Activated T-helper 9 cell treated with anti-CD3 and anti-CD28 coated beads, Interleukin-2, amount 50 U/mL, for 16 hours (primary cell): ENCODE measurements at regions not wholly inside any gene's neighbourhood (a gene's known extent, or its start where the extent isn't known, plus 50 kb on each side); places are given as distances from the start of the nearest gene placed in this dataset.
"Not testable (repeated sequence)": the region's sequence is repeated elsewhere in the genome, so short reads cannot be mapped to it uniquely, and the experiment has no call there.

Experiments
- DNase-seq: peaks from one replicate; pipeline ENCODE4 v3.0.0-alpha.2; 2020; ENCODE audit warnings: low read depth

DNA sequence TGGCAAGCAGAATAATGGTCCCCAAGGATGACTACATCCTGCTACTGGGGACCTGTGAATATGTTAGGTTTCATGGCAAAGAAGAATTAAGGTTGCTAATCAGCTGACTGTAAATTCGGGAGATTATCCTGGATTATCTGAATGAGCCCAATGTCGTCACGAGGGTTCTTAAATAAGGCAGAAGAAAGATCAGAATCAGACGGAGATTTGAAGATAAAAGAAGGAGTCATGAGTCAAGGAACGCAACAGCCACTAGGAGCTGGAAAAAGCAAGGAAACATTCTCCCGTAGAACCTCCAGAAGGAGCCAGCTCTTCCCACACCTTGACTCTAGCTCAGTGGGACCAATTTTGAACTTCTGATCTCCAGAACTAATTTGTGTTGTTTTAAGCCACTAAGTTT is 82.9 kb upstream of the APBB1IP start:
- no peak for DNase-seq

DNA sequence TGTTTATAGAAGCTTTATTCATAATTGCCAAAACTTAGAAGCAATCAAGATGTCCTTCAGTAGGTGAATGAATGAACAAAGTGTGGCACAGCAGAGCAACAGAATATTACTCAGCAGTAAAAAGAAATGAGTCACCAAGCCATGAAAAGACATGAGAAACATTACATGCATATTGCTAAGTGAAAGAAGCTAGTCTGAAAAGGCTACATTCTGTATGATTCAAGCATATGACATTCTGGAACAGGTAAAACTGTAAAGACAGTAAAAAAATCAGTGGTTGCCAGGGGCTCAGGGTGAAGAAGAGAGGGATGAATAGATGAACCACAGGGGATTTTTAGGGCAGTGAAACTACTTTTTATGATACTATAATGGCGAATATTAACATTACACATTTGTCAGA is 80.9 kb upstream of the APBB1IP start:
- DNase-seq: no peak

DNA sequence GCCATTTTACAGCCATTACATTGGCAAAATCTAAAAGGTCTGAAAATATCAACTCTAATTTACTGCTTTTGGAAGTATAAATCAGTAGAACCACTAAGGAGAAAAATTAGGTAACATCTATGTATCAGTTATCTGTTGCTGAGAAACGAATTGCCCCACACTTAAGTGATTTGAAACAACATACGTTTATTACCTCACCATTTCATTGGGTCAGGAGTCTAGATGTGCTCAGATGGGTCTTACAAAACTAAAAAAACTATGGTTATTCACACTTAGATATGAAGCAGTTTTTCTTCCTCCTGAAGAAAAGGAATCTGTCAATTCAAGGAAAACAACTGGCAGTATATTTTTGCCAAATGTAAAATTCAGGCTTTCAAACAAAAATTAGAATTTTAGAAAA is 80.1 kb upstream of the APBB1IP start:
- DNase-seq: no peak

DNA sequence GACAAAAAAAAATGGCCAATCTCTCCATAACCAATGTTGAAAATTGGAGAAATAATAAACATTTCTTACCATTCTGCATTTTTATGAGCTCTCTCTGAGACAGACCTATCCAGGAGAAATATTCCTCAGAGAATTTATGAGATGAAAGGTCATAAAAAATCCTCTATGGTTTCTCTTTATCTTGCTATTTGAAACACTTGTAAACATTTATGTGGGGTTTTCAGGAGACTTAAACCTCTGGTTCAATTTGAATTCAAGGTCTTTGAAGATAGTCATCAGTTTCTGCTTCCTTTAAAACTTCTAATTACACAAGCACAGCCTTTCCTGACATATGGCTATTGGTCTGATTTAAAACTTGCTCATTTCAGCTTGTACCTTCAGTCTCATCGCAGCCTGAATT is 78.5 kb upstream of the APBB1IP start:
- no peak for DNase-seq

DNA sequence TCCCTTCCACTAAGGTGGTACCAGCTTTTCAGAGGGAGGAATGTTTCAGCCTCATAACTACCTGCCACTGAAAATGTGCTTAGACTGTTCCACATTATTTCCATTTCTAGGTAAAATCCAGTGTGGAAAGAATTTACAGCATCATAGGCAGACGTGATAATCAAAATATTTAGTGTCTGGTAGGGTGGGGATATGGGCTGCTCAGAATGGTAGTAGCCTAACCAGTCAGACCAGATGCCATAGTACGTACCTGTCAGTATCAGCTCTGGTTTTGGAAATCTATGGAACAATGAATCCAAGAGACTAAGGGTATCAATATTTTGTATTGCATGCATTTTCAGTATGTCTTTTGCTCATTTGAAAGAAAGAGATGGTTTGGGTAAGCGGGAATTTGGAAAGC is 76.8 kb upstream of the APBB1IP start:
- no peak for DNase-seq

DNA sequence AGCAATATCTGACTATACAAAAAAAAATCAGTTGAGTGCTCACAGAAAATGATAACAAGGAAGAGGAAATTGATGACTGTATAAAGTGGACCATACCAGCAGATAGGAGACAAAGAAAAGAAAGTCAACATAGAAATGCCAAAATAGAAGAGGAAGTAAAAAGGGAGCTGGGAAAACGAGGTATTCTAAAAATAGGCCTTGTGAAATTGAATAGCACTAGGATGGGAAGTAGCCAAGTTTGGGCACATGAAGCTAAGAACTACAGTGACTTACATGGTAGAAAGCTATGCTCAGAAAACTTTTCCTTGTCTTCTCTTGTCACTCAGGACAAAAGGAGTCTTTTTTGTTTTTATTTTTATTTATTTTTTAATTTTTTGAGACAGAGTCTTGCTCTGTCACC is 76.2 kb upstream of the APBB1IP start:
- DNase-seq: no peak

DNA sequence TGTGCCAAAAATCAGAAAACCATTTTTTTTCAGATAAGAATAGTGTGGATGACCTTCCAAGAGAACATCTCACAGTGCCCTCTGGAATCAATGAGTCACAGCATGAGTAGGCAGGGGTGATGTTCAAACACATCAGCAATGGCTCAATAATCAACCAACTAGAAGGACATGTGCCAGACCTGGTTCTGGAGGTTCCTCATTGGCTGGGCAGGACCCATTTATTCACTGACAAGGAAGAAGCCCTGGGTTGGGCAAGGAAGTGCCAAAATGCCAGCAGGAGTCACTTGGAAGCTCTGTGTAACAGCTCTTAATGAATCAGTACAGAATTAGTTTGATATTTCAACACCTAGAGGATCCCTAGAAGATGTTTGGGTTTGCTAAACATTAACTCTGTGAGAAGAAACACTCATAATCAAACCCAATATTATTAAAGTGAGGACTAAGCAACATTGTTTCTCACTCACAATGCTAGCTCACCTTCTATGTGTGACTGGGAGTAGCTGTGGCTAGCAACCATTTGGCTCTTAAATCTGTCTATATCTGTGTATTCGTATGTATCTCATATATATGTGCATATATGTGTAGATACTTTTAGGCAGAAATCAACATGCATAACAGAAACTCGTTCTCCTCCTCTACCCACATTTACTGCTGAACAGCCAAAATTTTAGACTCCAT is 72.3 kb upstream of the APBB1IP start:
- no peak for DNase-seq

DNA sequence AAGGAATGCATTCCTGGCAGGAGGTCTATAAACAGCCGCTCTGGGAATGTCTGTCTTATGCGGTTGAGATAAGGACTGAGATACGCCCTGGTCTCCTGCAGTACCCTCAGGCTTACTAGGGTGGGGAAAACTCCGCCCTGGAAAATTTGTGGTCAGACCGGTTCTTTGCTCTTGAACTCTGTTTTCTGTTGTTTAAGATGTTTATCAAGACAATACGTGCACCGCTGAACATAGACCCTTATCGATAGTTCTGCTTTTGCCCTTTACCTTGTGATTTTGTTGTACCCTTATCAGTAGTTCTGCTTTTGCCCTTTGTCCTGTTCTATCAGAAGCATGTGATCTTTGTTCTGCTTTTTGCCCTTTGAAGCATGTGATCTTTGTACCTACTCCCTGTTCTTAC is 71.1 kb upstream of the APBB1IP start:
- DNase-seq: not testable (repeated sequence)

DNA sequence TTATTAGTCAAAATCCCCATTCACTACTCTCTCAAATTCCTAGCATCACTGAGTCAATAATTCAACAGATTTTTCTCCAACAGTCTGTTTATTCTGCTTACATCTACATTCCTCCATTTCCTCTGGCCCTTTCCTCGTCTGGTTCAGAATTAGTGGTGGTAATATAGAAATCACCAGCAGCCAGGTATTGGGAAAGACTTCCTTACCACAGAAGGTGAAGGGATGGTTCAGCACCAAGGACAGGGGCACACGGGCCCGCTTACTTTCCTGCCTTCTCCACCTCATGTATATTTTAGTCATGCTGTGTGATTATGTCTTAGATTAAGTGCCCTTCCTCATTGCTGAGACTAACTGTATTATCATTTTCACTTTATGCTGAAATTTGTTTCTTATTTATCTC is 70.4 kb upstream of the APBB1IP start:
- peak; percentile 8 for DNase-seq

DNA sequence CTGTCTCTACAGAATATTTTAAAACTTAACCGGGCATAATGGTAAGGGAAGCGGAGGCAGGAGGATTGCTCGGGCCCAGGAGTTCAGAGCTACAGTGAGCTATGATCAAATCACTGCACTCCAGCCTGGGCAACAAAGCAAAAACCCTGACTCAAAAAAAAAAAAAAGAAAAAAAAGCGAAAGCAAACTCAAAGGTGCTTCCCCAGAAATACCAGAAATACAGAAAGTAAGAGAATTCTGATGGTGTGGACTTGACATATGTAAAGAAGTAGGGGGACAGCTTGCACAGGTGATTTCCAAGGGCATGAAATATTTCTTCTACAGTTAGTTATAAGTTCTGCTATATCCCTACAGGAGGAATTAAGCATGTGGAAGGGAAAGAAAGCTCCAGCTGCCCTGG is 69.7 kb upstream of the APBB1IP start:
- DNase-seq: no peak

DNA sequence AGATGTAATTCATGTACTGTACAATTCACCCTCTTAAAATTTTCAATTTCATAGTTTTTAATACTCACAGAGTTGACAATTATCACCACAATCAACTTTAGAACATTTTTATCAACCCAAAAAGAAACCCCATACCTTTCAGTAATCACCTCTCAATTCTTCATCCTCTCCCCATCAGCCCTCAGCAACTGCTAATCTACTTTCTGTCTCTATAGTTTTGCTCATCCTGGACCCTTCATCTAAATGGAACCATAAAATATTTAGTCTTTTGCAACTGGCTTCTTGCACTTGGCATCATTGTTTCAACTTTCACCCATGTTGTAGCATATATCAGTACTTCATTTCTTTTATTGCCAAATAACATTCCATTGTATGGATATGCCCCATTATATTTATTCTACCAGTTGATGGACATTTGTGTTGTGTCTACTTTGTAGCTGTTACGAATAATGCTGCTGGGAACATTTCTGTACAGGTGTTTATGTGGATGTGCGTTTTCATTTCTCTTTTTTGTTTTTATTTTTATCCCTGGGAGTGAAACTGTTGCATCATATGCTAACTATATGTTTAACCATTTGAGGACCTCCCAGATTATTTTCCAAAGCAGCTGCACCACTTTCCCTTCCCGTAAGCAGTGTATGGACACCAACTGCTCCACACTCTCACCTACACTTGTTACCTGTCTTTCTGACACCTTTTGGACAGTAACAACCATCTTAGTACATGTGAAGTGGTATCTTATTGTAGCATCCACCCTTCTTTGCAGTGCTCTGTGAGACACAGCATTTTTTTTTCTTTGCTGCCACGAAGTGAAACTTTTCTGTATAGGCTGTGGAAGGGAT is 65.4 kb upstream of the APBB1IP start:
- no peak for DNase-seq

DNA sequence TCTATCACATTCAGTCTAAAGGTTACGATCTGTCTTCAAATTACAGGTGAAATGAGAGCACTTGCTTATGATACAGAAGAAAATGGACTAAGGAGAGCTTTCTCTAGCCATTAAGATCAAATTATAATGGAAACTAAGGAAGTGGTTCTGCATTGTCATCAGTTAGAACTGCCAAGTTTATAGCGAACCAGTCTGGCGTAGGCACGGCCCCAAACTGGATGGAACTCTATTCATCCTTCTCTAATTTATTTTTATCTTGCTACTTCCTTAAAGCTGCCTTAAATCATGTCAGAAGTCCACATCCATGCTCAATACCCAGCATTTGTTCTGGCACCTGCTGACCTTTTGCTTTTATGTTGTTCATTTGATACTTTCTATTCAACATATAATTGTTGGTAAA is 63.7 kb upstream of the APBB1IP start:
- DNase-seq: no peak

DNA sequence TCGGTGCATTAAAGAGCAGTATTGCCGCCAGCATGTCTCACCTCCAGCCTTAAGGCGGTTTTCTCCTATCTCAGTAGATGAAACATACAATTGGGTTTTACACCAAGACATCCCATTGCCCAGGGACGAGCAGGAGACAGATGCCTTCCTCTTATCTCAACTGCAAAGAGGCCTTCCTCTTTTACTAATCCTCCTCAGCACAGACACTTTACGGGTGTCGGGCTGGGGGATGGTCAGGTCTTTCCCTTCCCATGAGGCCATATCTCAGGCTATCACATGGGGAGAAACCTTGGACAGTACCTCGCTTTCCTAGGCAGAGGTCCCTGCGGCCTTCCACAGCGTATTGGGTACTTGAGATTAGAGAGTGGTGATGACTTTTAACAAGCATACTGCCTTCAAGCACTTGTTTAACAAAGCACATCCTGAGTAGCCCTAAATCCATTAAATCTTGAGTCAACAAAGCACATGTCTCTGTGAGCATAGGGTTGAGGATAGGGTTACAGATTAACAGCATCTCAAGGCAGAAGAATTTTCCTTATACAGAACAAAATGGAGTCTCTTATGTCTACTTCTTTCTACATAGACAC is 60.8 kb upstream of the APBB1IP start:
- DNase-seq: not testable (repeated sequence)

DNA sequence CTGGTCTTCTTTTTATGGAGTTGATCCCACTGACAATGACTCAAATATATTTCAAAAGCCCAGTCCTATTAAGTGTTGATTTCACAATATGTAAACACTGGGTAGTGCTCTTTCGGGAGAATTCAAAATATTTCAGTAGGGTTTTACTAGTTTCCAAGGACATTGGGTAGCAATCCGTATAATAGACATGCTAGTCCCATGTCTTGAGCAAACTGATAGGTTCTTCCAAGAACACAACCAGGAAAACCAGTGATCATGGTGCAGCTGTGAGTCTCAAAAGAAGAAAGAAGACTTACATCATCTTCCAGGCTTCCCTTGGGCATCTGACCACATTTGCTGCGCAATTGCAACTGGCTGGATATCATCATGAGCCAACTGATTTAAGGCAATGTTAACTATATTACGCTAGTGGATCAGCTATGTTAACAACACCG is 59.3 kb upstream of the APBB1IP start:
- DNase-seq: no peak

DNA sequence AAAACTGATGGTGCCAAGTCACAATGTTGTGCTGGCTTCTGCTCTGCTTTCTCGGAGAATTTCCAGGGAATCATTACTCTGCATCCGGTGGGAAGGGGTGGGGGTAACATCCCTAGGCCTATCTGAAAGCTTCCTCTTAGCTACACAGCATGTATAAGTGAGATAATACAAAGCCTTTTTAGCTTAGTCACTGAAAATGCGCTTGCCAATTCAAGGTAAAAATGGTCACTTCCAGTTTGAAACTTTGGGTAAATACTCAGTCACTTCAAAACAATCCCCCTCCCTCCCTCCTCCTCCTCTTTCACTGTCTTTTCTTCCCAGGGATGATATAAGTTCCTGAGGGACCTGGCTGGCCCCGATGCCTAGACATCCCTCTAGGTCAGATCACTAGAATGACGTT is 57.3 kb upstream of the APBB1IP start:
- DNase-seq: no peak

DNA sequence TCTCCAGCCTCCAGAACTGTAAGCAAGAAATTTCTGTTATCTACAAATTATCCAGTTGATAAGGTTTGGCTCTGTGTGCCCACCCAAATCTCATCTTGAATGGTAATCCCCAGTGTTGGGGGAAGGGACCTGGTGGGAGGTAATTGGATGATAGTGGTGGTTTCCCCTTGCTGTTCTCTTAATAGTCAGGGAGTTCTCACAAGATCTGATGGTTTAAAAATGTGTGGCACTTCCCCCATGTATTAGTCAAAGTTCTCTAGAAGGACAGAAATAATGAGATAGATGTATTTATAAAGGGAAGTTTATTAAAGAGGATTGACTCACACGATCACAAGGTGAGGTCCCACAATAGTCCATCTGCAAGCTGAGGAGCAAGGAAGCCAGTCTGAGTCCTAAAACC is 56.2 kb upstream of the APBB1IP start:
- DNase-seq: no peak

DNA sequence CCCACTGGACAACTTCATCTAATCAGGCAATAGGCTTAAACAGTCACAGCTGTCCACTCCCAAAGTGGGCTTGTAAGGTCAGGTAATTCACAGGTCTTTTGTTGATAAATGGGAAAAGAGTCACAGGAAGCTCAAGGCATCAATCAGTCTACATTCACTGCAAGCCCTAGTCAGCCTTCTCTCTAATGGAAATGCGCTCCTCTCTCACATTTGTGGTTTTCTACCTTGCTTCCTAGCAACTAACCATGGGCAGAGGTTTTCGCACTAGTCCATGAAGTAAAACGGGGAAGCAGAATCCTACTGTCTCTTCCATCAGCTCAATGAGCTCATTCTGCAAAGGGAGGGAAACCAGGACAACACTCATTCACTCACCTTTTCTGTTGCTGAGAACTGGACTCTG is 53.5 kb upstream of the APBB1IP start:
- DNase-seq: no peak

DNA sequence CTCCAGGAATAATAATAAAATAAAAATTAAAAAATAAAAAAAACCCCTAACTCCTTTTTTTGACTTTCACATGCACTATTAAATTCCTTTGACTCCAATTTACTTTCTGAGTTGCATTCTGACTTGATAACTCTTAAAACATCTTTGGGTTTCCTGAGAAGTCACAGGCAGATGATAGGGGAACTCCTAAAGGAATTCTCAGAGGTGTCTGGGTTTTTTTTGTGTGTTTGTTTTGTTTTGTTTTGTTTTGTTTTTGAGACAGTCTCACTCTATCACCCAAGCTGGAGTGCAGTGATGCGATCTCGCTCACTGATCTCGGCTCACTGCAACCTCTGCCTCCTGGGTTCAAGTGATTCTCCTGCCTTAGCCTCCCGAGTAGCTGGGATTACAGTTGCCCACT is 52.7 kb upstream of the APBB1IP start:
- DNase-seq: no peak

DNA sequence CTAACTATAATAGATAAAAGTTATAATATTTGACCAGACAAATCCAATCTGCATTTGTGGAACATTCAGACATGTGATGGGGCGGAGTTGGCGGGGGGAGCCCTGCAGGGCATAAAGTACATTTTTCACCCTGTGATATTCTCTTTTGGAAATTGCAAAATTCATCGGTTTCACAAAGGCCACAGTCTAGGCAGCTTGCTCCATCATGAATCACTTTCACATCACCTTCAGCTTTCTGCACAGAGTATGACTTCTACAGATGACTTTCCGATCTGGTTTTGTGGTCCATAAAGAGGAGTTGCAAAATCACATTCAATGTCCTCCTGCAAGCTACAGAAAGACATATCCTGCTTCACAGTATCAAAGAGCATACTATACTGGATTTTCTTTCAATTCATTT is 51.4 kb upstream of the APBB1IP start:
- DNase-seq: no peak
